Right renal cortex interstitium (tissue), 3 donors: ENCODE measurements at regions not wholly inside any gene's neighbourhood (a gene's known extent, or its start where the extent isn't known, plus 50 kb on each side); places are given as distances from the start of the nearest gene placed in this dataset.

Experiments used
- DNase-seq, 3 donors: peaks; one replicate each; pipeline ENCODE4 v3.0.0-alpha.2; 2013; ENCODE audit warnings: low read depth in 3 of 3, low spot score in 2 of 3

DNA sequence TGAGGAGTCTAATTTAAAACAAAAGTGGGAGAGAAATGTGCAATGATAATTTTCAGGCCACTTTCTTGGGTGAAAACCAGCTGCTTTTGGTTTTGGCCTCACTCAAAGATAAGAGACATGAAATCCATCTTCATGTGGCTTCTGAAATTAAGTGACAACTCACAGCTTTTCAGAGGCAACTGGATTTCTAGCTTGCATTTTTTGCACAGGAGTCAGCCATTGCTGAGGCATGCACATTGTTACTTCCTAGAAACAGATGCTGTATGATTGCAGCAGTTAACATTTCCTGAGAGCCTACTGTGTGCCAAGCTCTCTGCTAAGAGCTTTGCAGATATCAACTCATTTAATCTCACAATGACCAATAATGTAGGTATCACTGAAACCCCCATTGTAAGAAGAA lies 562.6 kb downstream of the NR2F1-AS1 start:
- DNase-seq: no peak

DNA sequence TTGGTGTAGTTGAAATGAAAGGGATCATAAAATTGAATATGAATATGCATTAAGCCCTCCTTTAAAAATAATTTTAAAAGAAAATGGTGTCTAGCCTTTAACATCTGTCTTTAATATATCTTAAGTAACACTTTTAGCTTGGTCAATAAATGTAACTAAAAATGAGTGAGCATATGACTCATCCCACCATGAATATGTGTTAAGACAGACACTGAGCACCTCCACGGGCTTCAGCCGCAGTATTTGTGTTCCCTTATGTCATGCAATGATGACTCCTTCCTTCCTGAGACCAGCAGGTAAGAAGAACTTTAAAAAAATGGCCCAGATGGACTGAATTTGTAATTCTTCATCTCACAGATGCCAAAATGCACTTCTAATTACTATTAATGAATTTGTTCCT lies 563.2 kb downstream of the NR2F1-AS1 start:
- no peak for DNase-seq

DNA sequence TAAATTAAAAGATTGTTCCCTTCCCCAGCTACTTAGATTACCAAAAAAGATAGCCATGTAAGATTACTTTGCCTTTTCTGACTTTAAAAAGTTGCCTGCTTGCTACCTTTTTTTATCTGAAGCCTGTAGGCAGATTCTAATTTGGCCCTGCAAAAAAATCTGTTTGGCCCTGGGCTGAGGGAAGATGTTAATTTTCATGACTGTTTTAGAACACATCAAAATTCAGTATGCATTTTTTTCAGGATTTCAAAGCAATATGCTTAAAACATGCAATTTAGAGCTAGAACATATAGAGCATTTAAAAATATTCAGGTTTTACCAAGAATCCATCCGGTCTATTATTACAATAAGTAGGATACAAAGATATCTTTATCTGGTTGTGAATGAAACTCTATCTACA lies 563.6 kb downstream of the NR2F1-AS1 start:
- DNase-seq: no peak

DNA sequence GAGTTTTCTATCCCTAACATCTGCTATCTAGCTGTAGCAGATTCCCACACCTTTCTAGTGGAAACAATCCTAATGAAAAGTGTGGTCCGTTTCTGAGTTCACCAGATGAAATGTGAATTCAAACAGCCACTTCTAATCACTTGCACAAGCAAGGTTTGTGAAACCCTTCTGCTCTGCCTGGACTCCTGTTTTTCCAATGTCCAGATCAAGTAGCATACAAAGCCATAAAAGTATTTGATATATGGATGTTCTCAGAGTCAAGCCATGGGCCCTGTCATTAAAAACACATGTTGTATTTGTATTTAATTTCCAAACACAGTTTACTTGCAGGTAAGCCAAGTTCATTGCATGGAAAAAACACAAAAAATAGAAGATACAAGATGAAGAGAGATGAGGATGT lies 570.4 kb downstream of the NR2F1-AS1 start:
- peak in 1 of 3 donors; percentile 9 for DNase-seq

DNA sequence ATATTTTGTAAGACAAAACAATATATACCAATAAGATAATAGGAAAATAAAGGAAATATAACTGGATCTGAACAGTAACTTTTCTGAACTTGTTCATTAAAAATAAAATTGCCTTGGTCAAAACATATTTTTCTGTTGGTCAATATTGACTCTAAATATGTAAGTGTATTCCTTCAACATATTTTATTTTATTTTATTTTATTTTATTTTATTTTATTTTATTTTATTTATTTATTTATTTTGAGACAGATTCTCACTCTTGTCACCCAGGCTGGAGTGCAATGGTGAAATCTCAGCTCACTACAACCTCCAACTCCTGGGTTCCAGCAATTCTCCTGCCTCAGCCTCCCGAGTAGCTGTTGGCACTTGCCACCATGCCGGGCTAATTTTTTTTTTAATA lies 571.0 kb downstream of the NR2F1-AS1 start:
- DNase-seq: no peak

DNA sequence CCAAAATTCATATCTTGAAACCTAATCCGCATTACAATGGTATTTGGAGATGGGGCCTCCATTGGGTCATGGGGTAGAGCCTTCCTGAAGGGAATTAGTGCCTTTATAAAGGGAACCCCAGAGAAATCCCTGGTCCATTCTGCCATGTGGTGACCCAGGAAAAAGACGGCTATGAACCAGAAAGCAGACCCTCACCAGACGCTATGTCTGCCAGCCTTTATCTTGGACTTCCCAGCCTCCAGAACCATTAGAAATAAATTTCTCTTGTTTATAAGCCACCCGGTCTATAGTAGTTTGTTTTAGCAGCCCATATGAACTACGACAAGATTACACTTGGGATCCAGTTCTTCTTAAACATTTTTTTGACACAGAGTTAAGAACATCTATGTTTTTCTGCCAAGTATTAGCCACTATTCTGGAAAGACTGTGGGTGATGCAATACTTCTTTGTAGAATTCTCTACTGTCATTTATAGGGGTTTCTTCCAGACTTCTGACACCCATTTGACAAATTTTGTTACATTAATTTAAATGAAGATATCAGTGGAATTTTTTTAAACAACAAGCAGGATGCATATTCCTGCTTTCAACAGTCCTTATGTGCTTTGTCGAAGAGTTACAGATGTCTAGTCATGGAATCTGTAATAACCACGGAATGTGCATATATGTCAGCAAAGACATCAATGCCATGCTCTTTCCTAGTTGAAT lies 572.4 kb downstream of the NR2F1-AS1 start:
- no peak for DNase-seq

DNA sequence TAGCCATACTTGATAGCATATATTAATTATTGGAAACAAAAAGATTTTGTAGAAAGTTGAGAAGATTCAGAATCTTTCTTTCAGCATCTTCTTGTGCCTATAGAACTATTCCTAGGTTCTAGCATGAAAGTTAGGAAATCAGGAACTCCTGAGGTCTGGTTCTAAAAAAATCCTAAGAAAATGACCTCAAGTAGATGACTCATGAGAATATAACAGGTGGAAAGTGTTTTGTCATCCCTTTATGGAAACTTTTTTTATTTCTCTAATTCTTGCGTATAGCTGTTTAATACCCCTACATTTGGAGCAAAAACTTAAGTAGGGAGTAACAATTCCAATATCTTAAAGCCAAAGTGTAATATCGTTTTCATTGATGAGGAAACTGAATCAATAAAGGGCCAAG lies 574.1 kb downstream of the NR2F1-AS1 start:
- DNase-seq: no peak

DNA sequence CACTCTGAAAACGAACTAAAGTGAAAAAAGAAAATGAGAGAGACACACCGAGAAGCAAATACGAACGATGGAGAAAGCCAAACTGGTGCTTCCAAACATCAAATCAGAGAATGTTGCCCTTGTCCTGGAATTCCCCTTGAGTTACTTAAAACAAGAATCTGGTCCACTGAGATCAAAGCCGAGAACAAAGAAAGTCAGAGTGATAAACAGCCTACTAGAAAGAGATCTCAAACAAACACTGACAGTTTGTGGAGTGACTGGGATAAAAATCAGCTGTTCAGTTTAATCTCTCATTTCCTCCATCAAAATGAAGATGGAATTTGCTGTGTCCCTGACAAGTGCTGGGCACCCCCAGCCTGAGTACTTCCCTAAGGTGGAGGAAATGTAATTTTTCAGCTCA lies 582.6 kb downstream of the NR2F1-AS1 start:
- peak in 1 of 3 donors; percentile 17 for DNase-seq

DNA sequence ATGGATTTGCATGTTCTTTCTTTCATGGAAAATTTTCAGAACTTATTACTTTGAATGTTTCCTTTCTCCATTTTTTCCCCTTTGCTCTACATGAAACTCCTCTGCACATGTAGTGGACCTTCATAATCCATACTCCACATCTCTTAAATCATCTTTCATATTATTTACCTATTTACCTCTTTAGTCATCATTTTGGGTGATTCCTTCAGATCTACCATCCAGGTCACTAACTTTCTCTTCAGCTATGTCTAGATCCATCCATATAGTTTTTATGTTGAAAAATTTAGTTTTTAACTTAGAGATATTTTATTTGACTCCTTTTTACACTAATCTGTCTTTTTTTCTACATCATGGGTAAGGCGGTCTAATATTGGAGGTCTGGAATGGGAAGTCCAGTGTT lies 586.6 kb downstream of the NR2F1-AS1 start:
- no peak for DNase-seq

DNA sequence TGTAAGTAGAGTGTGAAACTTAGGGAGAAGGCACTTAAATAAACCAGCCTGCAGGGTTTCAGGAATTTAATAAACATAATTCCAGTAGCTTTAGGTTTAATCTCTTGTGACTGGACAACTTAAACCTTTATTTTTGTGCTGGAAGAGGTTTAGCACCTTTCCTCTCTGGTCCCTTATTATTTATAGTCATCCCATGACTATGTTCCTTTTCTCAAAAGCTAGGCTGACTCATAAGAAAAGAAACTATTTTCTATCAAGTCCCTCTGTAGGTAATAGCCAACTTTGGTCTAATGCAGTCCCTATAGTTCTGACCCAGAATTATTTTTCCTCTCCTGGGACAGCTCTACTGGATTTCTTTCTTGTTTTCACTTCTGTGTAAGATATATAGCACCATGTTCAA lies 588.9 kb downstream of the NR2F1-AS1 start:
- DNase-seq: no peak

DNA sequence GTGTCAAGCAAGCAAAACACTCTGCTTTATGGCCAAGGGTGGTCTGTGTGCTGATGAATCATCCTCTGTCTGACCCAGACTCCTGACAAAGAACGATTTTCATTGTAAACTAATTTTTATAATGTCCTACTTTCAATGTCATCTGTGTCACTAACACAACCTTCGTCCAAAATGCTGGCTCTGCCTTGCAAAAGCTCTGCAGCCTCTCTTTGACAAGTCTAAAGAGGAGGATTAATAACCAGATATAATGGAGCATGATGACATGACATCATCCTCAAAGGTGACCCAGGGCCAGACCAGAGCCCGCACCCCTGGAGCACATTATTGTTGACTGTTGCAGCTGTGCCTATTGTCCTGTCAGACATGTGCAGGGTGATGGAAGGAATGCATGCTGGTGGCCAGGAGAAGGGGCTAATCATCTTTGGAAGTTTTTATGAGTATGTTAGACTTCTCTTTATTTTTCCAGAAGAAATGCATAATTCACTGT lies 589.4 kb downstream of the NR2F1-AS1 start:
- DNase-seq: peak in 1 of 3 donors; percentile 36

DNA sequence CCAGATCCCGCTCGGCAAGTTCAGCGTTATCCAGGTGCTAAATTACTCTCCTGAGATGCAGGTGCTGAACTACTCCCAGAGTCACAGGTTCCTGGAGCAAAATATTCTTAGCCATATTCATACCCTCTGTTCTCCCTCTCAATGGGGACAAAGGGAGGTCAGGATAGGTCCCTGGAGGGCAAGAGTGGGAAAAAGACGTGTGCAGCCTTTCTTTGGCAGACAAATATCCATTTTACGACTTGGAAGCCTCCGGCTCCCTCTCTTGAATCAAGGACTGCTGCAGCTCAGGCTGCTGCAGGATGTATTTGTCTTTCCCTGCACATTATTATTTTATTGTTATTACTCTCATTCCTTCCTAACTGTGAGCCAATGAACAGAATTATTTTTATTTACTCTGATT lies 590.2 kb downstream of the NR2F1-AS1 start:
- no peak for DNase-seq

DNA sequence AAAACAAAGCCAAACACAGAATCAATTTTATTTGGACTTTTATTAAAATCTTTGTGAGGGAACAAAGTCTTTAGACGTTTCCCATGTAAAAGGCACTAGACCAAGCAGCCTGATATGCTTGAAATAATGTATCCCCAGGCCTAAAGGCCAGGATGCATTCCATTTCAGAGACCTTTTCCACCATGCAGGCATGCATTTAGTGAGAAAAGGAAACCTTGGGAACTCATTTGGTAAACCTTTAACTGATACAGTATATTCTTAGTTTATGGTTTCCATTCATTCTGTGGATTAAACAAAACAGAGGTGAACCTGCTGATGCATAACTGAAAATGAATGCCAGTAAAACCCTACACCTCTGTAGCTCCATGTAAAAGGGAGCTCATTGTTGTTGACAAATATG lies 600.0 kb downstream of the NR2F1-AS1 start:
- DNase-seq: no peak

DNA sequence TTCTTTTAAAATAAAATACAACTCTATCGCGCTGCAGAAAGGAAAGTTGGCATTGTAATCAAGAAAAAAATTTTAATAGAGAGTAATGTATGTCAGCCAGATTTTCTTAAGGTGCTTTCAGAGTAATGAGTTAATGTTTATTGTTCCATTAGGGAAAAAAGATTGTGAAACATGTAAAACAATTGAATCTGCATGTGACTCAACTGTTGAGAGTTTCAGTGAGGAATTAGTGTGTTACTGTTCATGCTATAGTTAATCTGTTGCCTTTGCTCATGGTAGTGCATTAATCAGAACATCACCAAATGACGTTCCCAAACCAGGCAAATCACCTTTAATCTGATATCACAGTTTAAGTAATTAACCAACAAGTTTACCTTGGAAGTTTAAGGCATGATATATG lies 600.5 kb downstream of the NR2F1-AS1 start:
- no peak for DNase-seq

DNA sequence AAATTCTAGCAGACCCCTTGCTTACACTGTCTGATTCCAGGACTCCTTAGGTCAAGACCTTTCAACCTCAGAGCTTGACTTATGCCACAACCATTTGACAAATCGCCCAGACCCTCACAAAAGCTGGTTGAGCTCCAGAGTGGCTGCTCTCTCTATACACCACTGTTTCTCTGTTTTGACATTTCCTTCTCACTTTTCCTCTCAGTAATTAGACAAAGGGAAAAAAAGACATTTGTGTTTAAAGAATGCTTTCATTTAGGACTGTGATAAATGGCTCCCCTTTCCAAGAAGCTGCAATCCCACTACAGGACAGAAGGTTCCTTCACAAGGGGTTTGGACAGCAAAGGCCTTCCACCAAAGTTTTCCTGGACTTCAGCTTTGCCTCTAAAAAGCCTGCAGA lies 601.3 kb downstream of the NR2F1-AS1 start:
- no peak for DNase-seq

DNA sequence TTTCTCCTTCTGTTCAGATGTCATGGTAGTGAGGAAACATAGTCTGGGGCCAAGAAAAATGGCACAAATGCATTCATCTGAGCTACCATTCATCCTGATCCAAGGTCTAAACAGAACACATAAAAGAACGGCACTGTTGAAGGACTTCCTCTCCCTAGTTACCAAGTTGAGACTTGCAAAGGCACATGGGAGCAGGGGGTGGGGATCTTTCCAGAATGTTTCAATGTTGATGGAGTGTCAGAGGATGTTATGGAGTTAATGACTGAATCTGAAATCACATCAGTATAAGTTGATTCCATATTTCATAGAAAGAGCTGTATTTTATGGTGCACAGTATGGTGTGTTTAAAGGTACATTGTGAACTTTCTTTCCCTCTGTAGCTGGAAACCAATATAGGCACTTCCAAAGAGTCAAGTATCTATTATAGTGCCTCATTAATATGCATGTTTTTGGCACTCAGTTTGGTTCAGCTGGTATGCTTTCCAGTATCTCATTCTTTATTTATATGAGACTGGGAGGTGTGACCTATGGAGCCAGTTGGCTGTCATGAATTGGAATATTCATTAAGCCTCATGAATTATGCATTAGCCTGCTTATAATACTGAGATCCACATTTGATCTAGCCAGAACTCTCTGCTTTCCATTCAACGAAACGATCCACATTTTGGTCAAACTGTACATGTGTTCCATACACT lies 603.0 kb downstream of the NR2F1-AS1 start:
- no peak for DNase-seq

DNA sequence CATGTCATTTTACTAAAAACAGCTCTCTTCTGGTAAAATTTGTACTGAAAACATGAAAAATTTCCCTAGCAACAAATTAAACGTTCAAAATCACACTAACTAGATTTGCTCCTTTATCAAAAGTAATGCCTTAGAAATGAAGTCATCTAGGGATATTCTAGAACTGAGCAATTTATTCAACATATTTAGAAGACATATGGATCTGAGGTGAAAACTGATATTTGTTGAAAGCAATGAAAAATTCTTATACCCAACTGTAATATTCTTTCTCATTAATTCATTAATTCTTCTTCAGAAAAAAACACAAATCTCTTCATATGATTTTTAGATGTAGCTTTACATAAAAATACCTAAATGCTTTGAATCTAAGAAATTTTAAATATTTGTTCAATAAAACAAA lies 604.9 kb downstream of the NR2F1-AS1 start:
- DNase-seq: no peak

DNA sequence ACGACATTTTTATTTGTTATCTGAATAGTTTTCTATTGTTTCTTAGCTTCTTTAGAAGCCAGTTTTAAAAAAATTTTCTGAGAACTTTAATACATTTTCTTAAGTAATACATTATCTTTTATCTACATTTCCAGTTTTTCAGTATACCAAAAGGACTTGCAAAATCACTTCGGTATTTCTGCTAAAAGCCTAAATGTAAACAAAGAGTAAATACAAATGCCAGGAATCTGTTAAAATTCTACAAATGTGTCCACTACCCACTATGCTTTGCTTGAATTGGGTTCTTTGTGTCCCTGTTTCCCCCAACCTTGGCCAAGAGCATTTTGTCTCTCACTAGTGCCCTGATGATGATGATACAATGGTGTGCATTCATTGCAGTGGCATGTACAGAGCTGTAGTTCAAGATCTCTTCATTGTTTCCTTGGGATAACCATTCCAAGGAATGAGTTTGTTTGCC lies 611.2 kb downstream of the NR2F1-AS1 start:
- no peak for DNase-seq

DNA sequence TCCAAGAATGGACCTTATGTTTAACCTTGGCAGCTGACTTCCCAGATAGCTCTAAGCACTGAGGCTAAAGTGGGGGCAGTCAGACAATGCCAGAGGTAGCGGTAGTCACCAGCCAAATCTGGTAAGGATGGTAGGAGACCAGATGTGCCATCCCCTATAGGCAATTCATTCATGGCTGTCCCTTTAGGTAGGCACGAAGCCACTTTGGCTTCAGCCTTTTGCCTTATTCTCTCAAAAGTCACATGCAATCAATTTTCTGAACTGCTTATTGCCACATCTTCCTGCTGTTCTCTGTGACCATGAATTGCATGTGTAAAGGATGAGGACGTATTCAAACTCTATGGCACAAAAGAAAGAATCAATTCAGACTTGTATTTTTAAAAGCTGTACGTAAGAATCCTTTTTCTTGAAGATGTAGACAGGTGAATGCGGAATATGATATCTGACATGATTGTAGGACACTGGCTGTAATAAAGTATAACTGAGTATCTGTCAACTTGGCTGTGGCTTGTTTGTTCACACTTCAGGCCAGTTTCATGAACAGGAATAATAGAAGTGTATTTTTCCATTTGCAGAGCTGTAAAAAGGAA lies 611.7 kb downstream of the NR2F1-AS1 start:
- no peak for DNase-seq

DNA sequence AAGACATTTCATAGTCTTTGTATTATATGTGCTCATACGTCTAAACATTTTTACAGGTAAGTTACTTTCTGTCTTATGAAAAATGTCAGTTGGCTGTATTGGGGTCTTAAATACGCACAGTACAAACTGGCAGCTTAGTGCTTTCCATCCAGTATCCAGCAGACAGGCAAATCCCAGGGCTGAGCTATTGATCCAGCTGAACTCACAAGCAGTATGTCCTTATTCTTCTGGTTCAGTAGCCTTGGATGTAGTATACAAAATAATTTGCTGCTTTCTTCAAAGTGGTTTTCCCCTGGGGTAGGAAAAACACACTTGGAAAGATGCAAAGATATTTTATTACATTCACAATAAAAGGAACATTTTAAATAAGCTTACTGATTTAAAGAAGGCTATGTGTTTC lies 617.2 kb downstream of the NR2F1-AS1 start:
- no peak for DNase-seq

DNA sequence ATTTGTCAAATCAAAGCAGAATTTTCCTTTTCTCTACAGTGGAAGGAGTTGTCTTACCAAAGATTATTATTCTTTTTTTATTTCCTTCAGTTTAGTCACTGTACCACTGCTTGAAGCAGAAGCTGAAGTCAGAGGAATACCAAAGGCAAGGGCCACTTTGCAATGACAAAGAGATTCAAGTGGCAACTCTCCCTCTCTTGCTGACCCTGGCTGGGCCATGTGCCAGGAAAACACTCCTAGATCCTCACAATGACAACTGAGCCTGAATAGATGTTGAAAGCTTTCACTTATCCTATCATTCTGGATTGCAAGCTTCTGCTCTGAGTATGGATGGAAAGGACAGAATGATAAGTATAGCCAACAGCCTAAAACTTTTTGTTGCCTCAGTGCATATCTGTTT lies 618.3 kb downstream of the NR2F1-AS1 start:
- no peak for DNase-seq

DNA sequence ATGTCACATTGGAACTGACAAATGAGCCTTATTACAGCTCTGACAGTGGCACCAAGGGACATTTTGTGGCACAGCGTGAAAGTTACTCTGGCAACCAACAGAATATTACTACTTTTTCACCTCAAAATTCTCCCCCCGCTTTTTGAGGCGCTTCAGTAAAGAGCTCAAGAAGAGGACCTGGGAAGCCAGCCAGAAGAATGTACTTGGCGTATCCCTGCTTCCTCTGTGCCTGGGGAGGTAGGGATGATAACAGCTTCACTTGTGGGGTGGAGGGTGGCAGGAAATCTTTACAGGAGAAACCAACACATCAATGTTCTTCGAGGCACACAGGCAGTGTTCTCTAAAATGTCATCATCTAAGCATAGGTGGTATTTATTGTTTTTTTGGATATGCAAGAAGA lies 624.1 kb downstream of the NR2F1-AS1 start:
- no peak for DNase-seq
